Pancreas (tissue), 10 donors: ENCODE measurements at regions not wholly inside any gene's neighbourhood (a gene's known extent, or its start where the extent isn't known, plus 50 kb on each side); places are given as distances from the start of the nearest gene placed in this dataset.

Experiments
- ATAC-seq, 4 donors: fragments of 200-7000 bp; cut with Tn5 transposase; one replicate each; pipeline versions ENCODE4 v1.8.0 to v1.9.1; 2020; ENCODE audit warnings: mild to moderate bottlenecking in 4 of 4, moderate library complexity in 4 of 4
- DNase-seq, 6 donors: peaks; one replicate each; pipeline ENCODE4 v3.0.0-alpha.2; 2020
- FAIRE-seq: peaks from 2 replicates; lab custom pipeline; 2012; peaks lifted over from hg19 to GRCh38; lab: Jason Lieb, UNC
- H3K27ac ChIP-seq, 4 donors: fragments of 200-600 bp; sonication (generic); 1 replicate in 3 of 4; 2 replicates in 1 of 4; pipeline versions ENCODE4 v1.5.0 to v1.8.0; 2020
- H3K27me3 ChIP-seq, 4 donors: fragments of 200-600 bp; one replicate each; pipeline ENCODE4 v1.8.0; 2021
- H3K36me3 ChIP-seq, 3 donors: fragments of 200-600 bp; sonication (generic) in 1 of 3; one replicate each; pipeline versions ENCODE4 v1.5.0 to v1.8.0; 2020 to 2021
- H3K4me1 ChIP-seq, 3 donors: fragments of 200-600 bp; one replicate each; pipeline ENCODE4 v1.8.0; 2021
- H3K4me3 ChIP-seq, 4 donors: fragments of 200-600 bp; sonication (generic) in 2 of 4; one replicate each; pipeline versions ENCODE4 v1.5.0 to v1.8.0; 2020 to 2021
- H3K9me3 ChIP-seq, 4 donors: fragments of 200-600 bp; one replicate each; pipeline ENCODE4 v1.8.0; 2021
- CTCF ChIP-seq, 4 donors: fragments of 200-600 bp; sonication (generic) in 3 of 4; IDR thresholded peaks; one replicate each; pipeline versions ENCODE4 v1.5.0 to v1.8.0; 2021; ENCODE audit warnings: antibody characterized with exemption in 4 of 4
- WGBS, 2 donors: extraction: QIAGEN DNeasy Blood & Tissue Kit; methylation state at CpG; one replicate each; pipeline ENCODE4 v1.1.7; 2013; 5-methylcytosine and 5-hydroxymethylcytosine counted together
- intact Hi-C, 3 donors: fragments of 100-400 bp; cut with DNase I; formaldehyde crosslinking; loops; one replicate each; pipeline versions ENCODE4 v1.11.1 to v1.14.2; 2022
- donor health status: healthy with polysubstance abuse.
- donor health status: DM: no; HTN: no; CAD: no; lungs with moderate emphysema.
- donor health status: DM: no; HTN: no; CAD: no.
- donor health status: control.
- donor health status: control.
- donor health status: Bipolar disorder and iron deficiency.
- donor health status: DM: yes; HTN: yes; CAD: no.
- donor health status: DM: no; HTN: no; CAD: no.
- donor health status: DM: no; HTN: no; CAD: no.
- donor health status: DM: yes; HTN: yes; CAD: no.

GRCh38 chr20:40265825-40266533 lies 423.1 kb downstream of the MAFB start:
- 41 to 52% methylated on average over 6 of the region's 6 CpGs for WGBS, 2 donors

DNA sequence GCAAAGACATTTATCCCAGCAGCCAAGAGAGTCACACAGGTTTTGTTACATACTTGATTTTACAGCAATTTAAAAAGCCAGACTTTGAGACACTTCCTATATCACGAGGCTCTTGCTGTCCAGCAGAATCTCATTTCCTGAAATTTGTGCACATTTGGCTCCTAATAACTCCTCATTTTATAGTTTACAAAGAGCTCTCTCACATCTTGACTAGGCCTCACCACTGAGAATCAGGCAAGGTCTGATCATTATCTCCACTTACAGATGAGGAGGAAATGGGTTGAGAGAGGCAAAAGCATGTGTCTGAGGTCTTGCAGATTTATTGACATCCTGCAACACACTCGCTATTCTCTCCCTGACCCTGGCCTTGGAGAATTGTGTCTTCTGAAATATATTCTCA lies 426.8 kb downstream of the MAFB start:
- intact Hi-C loops = loop anchor here in 1 of 3 donors (10.0 kb wide), 1 partner anchor 433 kb away; no protein-coding TSS in a partner anchor
- no peaks in the 10 kb centered on the region for H3K36me3 ChIP-seq
- no peak overlapping the region for H3K4me3 ChIP-seq
- FAIRE-seq = no peak
- no peak for DNase-seq
- 75 to 83% methylated on average over 2 of the region's 2 CpGs for WGBS, 2 donors
- no peaks in the 10 kb centered on the region for H3K9me3 ChIP-seq
- H3K27ac ChIP-seq = no peak overlapping the region
- TF ChIP-seq CTCF (IDR thresholded peaks at IDR 0.05) = no peak
- ATAC-seq = no peak
- no peaks in the 10 kb centered on the region for H3K4me1 ChIP-seq
- no peaks in the 10 kb centered on the region for H3K27me3 ChIP-seq

More at GRCh38 chr20:40265825-40266533, 423.1 kb downstream of the MAFB start:
- no peaks in the 10 kb centered on the region for H3K27me3 ChIP-seq
- H3K4me1 ChIP-seq = no peaks in the 10 kb centered on the region
- no peak overlapping the region for H3K4me3 ChIP-seq
- no peaks in the 10 kb centered on the region for H3K36me3 ChIP-seq
- no peaks in the 10 kb centered on the region for H3K9me3 ChIP-seq
- DNase-seq (peak in 1 of 6 donors; percentile 36), ATAC-seq (peak in 3 of 4 donors; percentile 73 to 85 (median 76)), FAIRE-seq (no peak)
- TF ChIP-seq CTCF (IDR thresholded peaks at IDR 0.05) = peak in 2 of 4 donors; percentile 15 to 30
- H3K27ac ChIP-seq = no peak overlapping the region
- intact Hi-C loops = loop anchor here in 1 of 3 donors (10.0 kb wide), 1 partner anchor 429 kb away; no protein-coding TSS in a partner anchor

DNA sequence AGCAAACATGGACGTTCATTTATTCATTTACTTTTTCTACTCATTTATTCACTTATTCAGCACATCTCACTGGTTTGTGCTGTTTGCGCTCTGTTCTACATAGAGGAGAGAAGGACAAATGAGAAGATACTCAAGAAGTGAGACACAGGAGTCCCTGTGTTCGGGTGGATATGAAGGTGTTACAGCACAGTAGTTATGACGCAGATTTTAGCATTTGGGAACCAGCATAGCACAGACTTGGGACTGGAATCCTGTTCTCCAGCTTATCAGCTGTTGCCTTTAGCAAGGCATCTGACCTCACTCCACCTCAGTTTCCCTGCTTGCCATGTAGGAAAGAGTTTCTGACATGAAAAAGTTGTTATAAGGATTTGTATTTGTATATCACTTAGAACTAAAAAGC lies 430.1 kb downstream of the MAFB start:
- H3K9me3 ChIP-seq = no peaks in the 10 kb centered on the region
- no peak for FAIRE-seq
- no peak for ATAC-seq
- H3K36me3 ChIP-seq = no peaks in the 10 kb centered on the region
- no peak for DNase-seq
- no peaks in the 10 kb centered on the region for H3K4me1 ChIP-seq
- H3K27me3 ChIP-seq = no peaks in the 10 kb centered on the region
- TF ChIP-seq CTCF (IDR thresholded peaks at IDR 0.05) = no peak
- no peak overlapping the region for H3K27ac ChIP-seq
- 54 to 71% methylated on average over 4 of the region's 4 CpGs for WGBS, 2 donors
- intact Hi-C loops = no loop called here
- no peak overlapping the region for H3K4me3 ChIP-seq

GRCh38 chr20:40257763-40258162 lies 431.3 kb downstream of the MAFB start:
- Histone ChIP-seq H3K4me1 (no peaks in the 10 kb centered on the region), H3K4me3 (no peak overlapping the region), H3K36me3 (no peaks in the 10 kb centered on the region), H3K9me3 (no peaks in the 10 kb centered on the region), H3K27me3 (no peaks in the 10 kb centered on the region), H3K27ac (no peak overlapping the region)
- WGBS, 2 donors = 64 to 73% methylated on average over 2 of the region's 2 CpGs
- DNase-seq (no peak), FAIRE-seq (no peak), ATAC-seq (no peak)
- no peak for TF ChIP-seq CTCF (IDR thresholded peaks at IDR 0.05)
- intact Hi-C loops = no loop called here

- no peak for ATAC-seq
Observed at GRCh38 chr20:40255365-40255764, 433.7 kb downstream of the MAFB start.

More at GRCh38 chr20:40255365-40255764, 433.7 kb downstream of the MAFB start:
- intact Hi-C loops = no loop called here
- Histone ChIP-seq H3K4me1 (no peaks in the 10 kb centered on the region), H3K27me3 (no peaks in the 10 kb centered on the region), H3K9me3 (no peaks in the 10 kb centered on the region), H3K27ac (no peak overlapping the region), H3K4me3 (no peak overlapping the region), H3K36me3 (no peaks in the 10 kb centered on the region)
- 31 to 34% methylated on average over 1 of the region's 1 CpG for WGBS, 2 donors
- no peak for FAIRE-seq
- no peak for TF ChIP-seq CTCF (IDR thresholded peaks at IDR 0.05)
- no peak for DNase-seq
